Hematopoietic multipotent progenitor cell treated with erythropoietin and hydrocortisone succinate and interleukin-3 and kit ligand, for 4 days (in vitro differentiated cells): ENCODE measurements at regions not wholly inside any gene's neighbourhood (a gene's known extent, or its start where the extent isn't known, plus 50 kb on each side); places are given as distances from the start of the nearest gene placed in this dataset.
"Not testable (repeated sequence)": the region's sequence is repeated elsewhere in the genome, so short reads cannot be mapped to it uniquely, and the experiment has no call there.

Source experiments
- DNase-seq: peaks from one replicate; pipeline ENCODE4 v3.0.0-alpha.2; 2015

- no peak for DNase-seq
Observed at GRCh38 chr10:6979371-6979770, 399.3 kb upstream of the PRKCQ start.

GRCh38 chr10:6978187-6978627 is 398.1 kb upstream of the PRKCQ start:
- DNase-seq: no peak

DNA sequence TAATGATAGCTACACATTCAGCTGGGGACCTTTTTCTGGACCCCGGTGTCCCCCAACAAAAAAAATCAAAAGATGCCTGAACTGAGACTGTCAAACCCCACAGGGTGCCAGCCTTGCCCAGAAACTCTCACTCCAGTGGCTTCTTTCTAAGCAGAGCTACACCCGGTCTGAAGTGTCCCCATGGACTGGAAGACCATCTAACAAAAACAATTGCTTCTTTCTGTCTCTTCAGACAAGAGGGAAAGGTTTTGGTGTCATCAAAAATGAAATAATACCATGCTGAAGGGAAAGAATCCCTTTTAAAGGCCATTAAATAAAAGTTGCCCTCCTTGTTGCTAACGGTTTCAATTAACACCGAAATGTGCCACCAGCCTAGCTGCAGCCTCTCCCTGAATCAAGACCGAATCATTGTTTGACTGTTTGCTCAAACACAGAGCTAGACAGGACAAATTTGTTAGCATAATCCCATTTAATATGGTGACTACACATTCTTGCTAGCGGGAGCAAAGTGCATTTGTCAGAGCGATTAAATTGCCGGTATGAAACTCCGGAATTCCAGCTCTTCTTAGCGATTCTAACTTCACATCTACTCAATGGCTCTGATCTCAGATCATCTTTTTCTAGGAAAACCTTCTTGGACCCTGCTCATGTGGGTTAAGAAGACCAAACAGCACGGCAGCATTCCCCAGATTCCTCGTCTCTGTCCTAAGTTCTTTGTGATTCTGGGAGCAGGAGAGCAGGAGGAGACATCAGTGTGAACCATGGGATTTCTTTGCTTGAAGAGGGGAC is 397.5 kb upstream of the PRKCQ start:
- no peak for DNase-seq

DNA sequence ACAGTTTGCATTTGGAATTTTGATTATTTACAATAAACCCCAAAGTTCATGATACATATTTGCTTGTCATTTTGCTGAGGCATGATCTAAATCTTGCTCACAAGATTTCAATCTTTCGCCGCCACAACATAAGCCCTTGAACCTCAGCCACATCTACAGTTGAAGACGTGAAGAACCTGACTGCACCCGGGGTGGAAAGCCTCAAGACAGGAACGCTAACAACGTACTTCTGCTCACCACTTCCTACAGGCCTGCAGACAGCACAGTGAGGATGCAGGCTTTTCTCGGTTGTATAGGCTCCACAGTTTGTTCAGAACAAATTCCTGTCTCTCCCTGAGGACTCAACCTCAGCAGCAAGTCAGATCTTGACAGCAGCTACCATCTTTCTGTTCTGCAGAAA is 393.8 kb upstream of the PRKCQ start:
- DNase-seq: peak; percentile 74

DNA sequence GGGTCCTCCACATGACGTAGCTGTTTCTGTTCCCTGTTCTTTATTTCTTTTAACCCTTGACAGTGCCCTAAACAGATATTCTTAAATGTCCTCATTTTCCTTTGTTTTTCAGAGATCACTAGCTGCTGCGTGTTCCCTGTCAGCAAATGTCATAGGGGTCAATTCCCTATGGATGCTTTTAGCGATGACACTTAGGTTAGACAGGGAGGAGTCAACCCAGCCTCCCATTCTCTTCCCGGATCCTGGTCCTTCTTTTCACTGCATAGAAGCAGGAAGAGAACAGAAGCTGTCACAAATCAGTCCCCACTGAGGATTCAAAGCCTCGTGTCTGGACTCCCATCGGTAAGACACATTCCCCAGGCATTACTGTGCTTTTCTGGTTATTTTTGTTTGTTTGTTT is 392.1 kb upstream of the PRKCQ start:
- no peak for DNase-seq

- DNase-seq: no peak
Observed at GRCh38 chr10:6969659-6970058, 389.6 kb upstream of the PRKCQ start.

DNA sequence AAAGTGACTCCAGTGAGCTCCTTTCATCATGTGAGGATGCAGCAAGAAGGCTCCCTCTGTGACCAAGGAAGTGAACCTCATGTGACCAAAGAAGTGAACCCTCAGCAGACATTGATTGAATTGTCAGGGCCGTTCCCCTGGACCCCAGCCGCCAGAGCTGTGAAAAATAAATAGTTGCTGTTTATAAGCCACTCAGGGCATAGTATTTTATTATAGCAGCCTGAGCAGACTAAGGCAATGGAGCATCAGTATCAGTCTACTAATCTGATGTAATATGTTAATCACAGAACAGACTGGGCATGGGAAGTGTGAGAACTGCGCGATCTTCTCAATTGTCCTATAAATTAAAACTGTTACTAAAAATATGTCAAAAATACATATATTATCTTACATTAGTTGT is 384.5 kb upstream of the PRKCQ start:
- no peak for DNase-seq

GRCh38 chr10:6962576-6962975 is 382.5 kb upstream of the PRKCQ start:
- DNase-seq: no peak

DNA sequence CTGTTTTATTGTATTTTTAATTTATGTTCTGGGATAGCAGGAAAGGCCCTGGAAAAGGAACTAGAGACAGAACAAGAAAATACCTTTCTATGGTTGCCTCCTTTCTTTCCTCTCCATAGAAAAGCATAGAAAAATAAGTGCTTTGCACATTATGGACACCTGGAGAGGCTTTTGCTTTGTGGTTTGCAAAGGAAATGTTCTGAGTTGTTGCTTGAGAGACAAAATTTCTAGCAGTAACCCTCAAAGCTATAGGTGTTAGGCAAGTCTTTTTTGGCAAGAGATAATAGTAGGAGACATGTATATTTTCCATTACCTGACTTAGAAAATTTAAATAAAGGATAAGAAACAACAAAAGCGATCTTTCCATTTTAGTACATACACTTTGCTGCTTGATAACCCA is 378.6 kb upstream of the PRKCQ start:
- DNase-seq: peak; percentile 25

- peak; percentile 86 for DNase-seq
Observed at GRCh38 chr10:6958254-6958653, 378.2 kb upstream of the PRKCQ start.

GRCh38 chr10:6957851-6958250 is 377.8 kb upstream of the PRKCQ start:
- no peak for DNase-seq

- DNase-seq: no peak
Observed at GRCh38 chr10:6956562-6956961, 376.5 kb upstream of the PRKCQ start.

DNA sequence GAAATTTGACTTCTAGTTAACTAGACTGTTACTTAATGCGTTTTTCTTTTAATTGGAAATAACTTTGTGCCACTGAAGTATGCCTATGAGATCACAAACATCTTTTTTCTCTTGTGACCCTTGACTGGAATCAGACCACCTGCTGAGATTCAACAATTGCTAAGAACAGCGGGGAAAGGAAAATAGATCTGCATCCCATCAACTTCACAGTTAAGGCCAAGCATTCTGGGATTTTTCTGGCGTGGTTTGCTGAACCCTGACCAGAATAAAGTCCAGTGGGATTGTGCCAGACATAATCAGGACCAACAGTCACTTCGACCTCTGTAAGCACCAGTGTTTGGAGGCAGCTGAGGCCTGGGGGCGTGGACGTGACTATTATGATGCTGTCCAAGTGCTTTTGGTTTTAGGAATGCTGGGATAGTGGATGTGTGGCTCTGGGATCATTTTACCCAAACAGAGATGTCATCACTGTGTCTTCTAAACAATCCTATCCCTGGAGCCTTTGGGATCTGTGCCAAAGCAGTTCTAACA is 373.3 kb upstream of the PRKCQ start:
- no peak for DNase-seq

GRCh38 chr10:6951732-6952131 is 371.7 kb upstream of the PRKCQ start:
- DNase-seq: no peak

DNA sequence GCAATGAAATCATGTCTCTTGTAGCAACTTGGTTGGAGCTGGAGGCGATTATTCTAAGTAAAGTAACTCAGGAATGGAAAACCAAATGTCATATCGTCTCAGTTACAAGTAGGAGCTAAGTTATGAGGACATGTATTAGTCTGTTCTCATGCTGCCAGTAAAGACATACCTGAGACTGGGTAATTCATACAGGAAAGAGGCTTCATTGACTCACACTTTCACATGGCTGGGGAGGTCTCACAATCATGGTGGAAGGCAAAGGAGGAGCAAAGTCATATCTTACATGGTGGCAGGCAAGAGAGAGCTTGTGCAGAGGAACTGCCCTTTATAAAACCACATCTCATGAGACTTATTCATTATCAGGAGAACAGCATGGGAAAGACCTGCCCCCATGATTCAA is 370.1 kb upstream of the PRKCQ start:
- no peak for DNase-seq

GRCh38 chr10:6944436-6944835 is 364.4 kb upstream of the PRKCQ start:
- no peak for DNase-seq

DNA sequence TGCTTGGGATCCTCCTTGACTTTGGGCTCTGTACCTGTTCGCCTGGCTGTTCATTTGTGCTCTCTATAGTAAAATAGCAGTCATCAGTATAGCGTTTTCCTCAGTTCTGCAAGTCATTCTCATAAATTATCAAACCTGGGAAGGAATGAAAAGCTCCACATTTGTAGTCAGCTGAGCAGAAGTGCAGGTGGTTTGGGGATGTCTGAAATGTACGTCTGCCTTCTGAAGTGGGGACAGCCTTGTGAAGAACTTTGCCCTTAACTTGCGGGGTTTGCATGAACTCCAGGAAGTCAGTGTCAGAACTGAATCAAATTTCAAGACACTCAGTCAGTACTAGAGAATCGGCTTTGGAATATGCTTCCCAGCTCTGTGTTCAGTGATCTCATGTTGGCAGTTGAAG is 358.3 kb upstream of the PRKCQ start:
- DNase-seq: no peak

DNA sequence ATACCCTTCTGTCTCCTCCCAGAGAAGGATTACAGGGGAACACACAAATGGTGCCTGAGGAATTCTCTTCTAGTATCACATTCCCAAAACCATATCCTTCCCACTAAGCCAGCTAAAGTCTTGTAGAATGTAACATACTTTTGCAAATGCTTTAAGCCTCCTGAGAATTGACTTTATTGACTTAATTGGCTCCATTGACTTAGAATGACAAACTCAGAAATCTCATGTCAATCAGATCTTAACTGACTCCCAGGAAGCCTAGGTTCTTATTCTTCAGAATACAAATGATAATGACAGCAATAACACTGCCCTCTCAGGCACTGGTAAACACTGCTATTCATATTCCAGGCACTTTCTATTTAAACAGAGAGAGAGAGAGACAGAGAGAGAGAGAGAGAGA is 356.9 kb upstream of the PRKCQ start:
- DNase-seq: no peak

DNA sequence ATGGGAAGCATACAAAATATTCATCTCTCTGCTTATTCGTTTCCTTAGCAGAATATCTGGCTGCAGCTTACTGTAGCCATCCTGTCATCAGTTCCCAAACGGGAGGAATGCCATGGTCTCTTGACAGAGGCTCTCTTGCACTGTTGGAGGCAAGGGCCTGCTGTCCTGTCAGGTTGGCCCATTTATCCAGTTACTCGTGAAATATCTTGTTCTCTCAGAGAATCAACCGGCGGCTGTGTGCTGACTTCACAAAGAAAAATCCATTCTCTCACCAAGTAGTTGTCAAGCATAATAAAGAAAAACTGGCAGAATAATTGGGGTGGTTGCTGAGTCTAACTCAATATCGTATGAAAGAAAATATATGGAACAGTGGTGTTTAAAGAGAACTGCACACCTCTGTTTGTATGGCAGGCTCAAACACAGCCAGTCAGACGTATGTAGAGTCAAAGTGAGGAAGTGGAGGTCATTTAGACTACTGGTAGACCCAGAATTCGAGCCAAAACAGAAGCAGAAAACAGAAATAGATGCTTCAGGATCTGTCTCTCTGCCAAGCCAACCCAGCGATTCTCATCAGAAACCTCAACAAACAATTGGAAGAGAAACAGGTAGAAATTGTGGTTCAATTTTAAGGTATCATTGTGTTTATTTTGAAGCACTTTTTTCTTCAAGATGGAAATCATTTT is 349.2 kb upstream of the PRKCQ start:
- DNase-seq: peak; percentile 60

- DNase-seq: peak; percentile 62
Observed at GRCh38 chr10:6928586-6928985, 348.5 kb upstream of the PRKCQ start.

DNA sequence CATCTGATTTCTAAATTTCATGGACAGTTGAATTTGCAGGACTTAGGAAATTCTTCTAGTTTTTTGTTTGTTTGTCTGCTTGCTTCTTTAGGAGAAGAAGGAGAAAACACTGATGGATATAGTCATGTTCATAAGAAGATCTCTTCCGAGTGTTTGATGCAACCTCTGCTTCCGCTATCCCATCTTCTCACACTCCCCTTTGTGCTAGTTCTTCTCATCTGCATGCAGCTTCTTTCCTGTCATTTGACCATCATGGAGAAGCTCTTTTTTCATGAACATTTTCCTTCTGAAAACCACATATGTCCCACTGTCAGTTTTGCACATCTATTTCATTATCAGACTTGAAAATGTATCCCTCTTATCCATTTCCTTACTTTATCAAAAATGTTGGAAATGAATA is 346.9 kb upstream of the PRKCQ start:
- peak; percentile 61 for DNase-seq

- DNase-seq: no peak
Observed at GRCh38 chr10:6925146-6925545, 345.1 kb upstream of the PRKCQ start.

DNA sequence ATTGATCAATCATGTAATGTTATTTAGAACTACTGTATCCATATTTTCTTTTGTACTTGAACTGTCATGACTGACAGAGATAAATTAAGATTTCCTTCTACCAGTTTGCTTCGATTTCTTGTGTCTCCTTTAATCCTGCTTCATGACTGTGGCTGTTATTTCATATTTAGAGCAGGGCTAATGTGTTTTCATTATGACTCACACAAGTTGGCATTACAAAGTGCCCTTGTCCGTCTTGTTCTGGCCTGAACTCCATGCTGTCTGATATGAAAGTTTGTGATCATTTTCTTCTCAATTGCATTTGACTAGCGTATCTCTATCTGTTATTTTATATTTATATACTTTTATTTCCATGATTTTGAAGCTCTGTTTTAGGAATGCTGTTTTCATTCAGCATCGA is 344.1 kb upstream of the PRKCQ start:
- DNase-seq: peak; percentile 11

- DNase-seq: not testable (repeated sequence)
Observed at GRCh38 chr10:6921026-6921425, 340.9 kb upstream of the PRKCQ start.
